ENCODE measurements at regions not wholly inside any gene's neighbourhood (a gene's known extent, or its start where the extent isn't known, plus 50 kb on each side); places are given as distances from the start of the nearest gene placed in this dataset.

DNA sequence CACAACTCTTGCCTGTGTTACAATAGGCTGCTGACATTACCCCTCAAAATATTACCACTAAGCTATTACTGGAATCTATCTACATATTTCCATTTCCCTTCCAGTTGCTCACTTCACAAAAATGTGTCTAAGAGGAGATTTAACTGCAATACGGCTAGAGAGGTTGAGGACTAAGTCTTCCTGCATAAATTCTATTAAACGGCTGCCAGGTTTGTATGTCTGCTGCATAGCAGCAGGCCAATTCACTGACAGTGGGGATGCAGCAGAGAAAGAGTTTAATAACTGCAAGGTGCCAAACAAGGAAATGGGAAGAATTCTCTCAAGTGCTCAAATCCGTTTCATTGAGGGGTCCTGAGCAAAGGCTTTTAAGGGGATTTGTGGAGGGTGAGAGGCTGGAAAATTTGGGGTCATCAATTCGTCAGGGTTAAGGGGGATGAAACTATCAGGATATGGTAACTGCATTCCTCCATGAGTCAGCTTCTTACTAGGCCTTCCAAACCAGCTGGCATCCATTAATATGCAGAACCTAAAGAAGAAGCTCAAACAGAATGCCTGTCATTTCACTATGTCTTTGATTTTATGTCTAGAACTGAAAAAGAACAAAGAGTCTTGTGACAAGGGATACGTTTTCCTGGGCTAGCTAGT lies 675.6 kb downstream of the TBL1XR1 start:
- WGBS, 2 donors, result 67 to 79% methylated on average over 5 of the region's 5 CpGs
- H3K4me1 ChIP-seq, result no peaks in the 10 kb centered on the region
- no peak for FAIRE-seq
- no peaks in the 10 kb centered on the region for H3K27me3 ChIP-seq
- H3K36me3 ChIP-seq, result no peaks in the 10 kb centered on the region
- DNase-seq, result no peak
- no peak for ATAC-seq
- H3K27ac ChIP-seq, result no peak overlapping the region
- TF ChIP-seq, protein P1, sequence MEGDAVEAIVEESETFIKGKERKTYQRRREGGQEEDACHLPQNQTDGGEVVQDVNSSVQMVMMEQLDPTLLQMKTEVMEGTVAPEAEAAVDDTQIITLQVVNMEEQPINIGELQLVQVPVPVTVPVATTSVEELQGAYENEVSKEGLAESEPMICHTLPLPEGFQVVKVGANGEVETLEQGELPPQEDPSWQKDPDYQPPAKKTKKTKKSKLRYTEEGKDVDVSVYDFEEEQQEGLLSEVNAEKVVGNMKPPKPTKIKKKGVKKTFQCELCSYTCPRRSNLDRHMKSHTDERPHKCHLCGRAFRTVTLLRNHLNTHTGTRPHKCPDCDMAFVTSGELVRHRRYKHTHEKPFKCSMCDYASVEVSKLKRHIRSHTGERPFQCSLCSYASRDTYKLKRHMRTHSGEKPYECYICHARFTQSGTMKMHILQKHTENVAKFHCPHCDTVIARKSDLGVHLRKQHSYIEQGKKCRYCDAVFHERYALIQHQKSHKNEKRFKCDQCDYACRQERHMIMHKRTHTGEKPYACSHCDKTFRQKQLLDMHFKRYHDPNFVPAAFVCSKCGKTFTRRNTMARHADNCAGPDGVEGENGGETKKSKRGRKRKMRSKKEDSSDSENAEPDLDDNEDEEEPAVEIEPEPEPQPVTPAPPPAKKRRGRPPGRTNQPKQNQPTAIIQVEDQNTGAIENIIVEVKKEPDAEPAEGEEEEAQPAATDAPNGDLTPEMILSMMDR (IDR thresholded peaks at IDR 0.05), result no peak
- no peaks in the 10 kb centered on the region for H3K9me3 ChIP-seq
- H3K4me3 ChIP-seq, result no peak overlapping the region
- intact Hi-C loops (cut with DNase I), result no loop called here

GRCh38 chr3:176514297-176514696 lies 683.0 kb downstream of the TBL1XR1 start:
- Histone ChIP-seq H3K27me3 (no peaks in the 10 kb centered on the region), H3K9me3 (no peaks in the 10 kb centered on the region), H3K36me3 (no peaks in the 10 kb centered on the region), H3K27ac (no peak overlapping the region), H3K4me3 (no peak overlapping the region), H3K4me1 (no peaks in the 10 kb centered on the region)
- TF ChIP-seq, protein P1 (IDR thresholded peaks at IDR 0.05), result peak in 1 of 4 donors; percentile 14
- DNase-seq, result no peak
- WGBS, 2 donors, result 65 to 68% methylated on average over 10 of the region's 10 CpGs
- no peak for FAIRE-seq
- intact Hi-C loops (cut with DNase I), result no loop called here
- no peak for ATAC-seq

DNA sequence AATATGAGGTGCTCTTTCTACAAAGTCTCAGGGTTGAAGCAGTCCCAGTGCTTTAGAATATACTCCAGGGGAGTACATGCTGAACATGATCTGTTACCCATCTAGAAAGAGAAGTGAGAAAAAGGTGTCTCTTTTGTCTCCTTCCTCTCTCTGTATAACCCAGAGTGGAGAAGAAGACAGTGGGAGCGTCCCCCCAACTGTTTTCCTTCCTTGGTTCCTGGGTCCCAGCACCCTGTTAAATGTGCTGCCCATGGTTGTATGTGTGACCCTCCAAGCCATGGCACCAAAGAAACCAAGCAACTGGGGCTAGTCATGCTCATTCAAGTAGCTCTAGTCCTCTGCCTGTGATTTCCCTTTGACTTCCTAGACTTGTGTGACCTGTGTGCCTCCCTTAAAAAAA lies 683.7 kb downstream of the TBL1XR1 start:
- H3K4me1 ChIP-seq, result no peaks in the 10 kb centered on the region
- ATAC-seq (no peak), FAIRE-seq (no peak), DNase-seq (no peak)
- H3K27ac ChIP-seq, result no peak overlapping the region
- H3K36me3 ChIP-seq, result no peaks in the 10 kb centered on the region
- 67 to 87% methylated on average over 1 of the region's 1 CpG for WGBS, 2 donors
- H3K9me3 ChIP-seq, result no peaks in the 10 kb centered on the region
- TF ChIP-seq, protein P1 (IDR thresholded peaks at IDR 0.05), result no peak
- H3K4me3 ChIP-seq, result no peak overlapping the region
- no peaks in the 10 kb centered on the region for H3K27me3 ChIP-seq
- intact Hi-C loops (cut with DNase I), result no loop called here

DNA sequence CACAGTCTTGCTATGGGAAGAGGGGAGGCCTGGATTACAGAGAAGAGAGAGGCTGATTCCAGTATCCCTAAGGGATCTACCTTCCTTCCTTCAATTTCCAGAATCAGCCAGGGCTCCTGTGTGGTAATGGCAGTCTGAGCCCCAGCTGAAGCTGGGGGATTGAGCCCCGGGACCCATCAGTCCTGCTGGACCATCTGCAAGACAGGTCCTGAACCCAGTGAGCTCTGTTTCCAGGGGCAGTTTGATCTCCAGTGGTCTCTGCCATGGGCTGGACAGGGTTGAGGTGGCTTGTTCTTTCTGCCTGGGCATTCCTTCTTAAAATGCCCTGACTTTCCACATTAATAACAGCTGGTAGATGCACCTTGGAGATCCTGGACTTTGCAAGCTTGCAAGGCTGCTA lies 685.2 kb downstream of the TBL1XR1 start:
- intact Hi-C loops (cut with DNase I), result no loop called here

GRCh38 chr3:176510097-176510496 lies 687.2 kb downstream of the TBL1XR1 start:
- intact Hi-C loops (cut with DNase I), result no loop called here
- TF ChIP-seq, protein P1 (IDR thresholded peaks at IDR 0.05), result no peak
- Histone ChIP-seq H3K4me3 (no peak overlapping the region), H3K27ac (no peak overlapping the region), H3K27me3 (no peaks in the 10 kb centered on the region), H3K4me1 (no peaks in the 10 kb centered on the region), H3K36me3 (no peaks in the 10 kb centered on the region), H3K9me3 (no peaks in the 10 kb centered on the region)
- no peak for DNase-seq
- WGBS, 2 donors, result 81 to 83% methylated on average over 4 of the region's 4 CpGs
- no peak for FAIRE-seq
- ATAC-seq, result no peak

More for the DNA sequence above, 685.2 kb downstream of the TBL1XR1 start:
- FAIRE-seq (no peak), ATAC-seq (no peak), DNase-seq (no peak)
- Histone ChIP-seq H3K4me1 (no peaks in the 10 kb centered on the region), H3K27ac (no peak overlapping the region), H3K9me3 (no peaks in the 10 kb centered on the region), H3K4me3 (no peak overlapping the region), H3K36me3 (no peaks in the 10 kb centered on the region), H3K27me3 (no peaks in the 10 kb centered on the region)
- WGBS, 2 donors, result 85 to 95% methylated on average over 1 of the region's 1 CpG
- TF ChIP-seq, protein P1 (IDR thresholded peaks at IDR 0.05), result no peak
